MM.1S (cell line): ENCODE measurements at regions not wholly inside any gene's neighbourhood (a gene's known extent, or its start where the extent isn't known, plus 50 kb on each side); places are given as distances from the start of the nearest gene placed in this dataset.

Experiments
- DNase-seq: peaks from one replicate; pipeline ENCODE4 v3.0.0-alpha.2; 2015
- H2AFZ ChIP-seq: fragments of 300-600 bp; sonication (generic); 2 replicates; pipeline ENCODE4 v1.6.0; 2016; ENCODE audit warnings: antibody characterized with exemption, low read length
- H3F3A ChIP-seq: fragments of 300-600 bp; sonication (generic); 2 replicates; pipeline ENCODE4 v1.6.1; 2016; ENCODE audit warnings: mild to moderate bottlenecking, antibody characterized with exemption, low read length, moderate library complexity, mixed read lengths; ENCODE audit not compliant: insufficient read depth
- H3K27ac ChIP-seq: fragments of 300-600 bp; sonication (generic); 2 replicates; pipeline ENCODE4 v1.5.1; 2016; ENCODE audit warnings: mild to moderate bottlenecking, low read length
- H3K27me3 ChIP-seq: fragments of 300-600 bp; sonication (generic); replicated peaks from 2 replicates; pipeline ENCODE4 v1.6.0; 2016; ENCODE audit warnings: low read length; ENCODE audit not compliant: insufficient read depth
- H3K36me3 ChIP-seq: fragments of 300-600 bp; sonication (generic); replicated peaks from 2 replicates; pipeline ENCODE4 v1.6.1; 2016; ENCODE audit warnings: mild to moderate bottlenecking, low read length, mixed read lengths; ENCODE audit not compliant: insufficient read depth
- H3K4me1 ChIP-seq: fragments of 300-600 bp; sonication (generic); 2 replicates; pipeline ENCODE4 v1.6.1; 2016; ENCODE audit warnings: low read length, mixed read lengths
- H3K4me2 ChIP-seq: fragments of 300-600 bp; sonication (generic); 2 replicates; pipeline ENCODE4 v1.6.0; 2016; ENCODE audit warnings: low read depth, low read length
- H3K4me3 ChIP-seq: fragments of 300-600 bp; sonication (generic); 2 replicates; pipeline ENCODE4 v1.5.1; 2016; ENCODE audit warnings: low read length, mixed read lengths
- H3K79me2 ChIP-seq: fragments of 300-600 bp; sonication (generic); 2 replicates; pipeline ENCODE4 v1.6.1; 2016; ENCODE audit warnings: mixed run types, low read length, mixed read lengths
- H3K9ac ChIP-seq: fragments of 300-600 bp; sonication (generic); 2 replicates; pipeline ENCODE4 v1.6.1; 2016; ENCODE audit warnings: low read length, mixed read lengths
- H3K9me2 ChIP-seq: fragments of 300-600 bp; sonication (generic); replicated peaks from 2 replicates; pipeline ENCODE4 v1.6.1; 2016; ENCODE audit warnings: mild to moderate bottlenecking, low read length, mixed read lengths; ENCODE audit not compliant: insufficient read depth
- H3K9me3 ChIP-seq: fragments of 300-600 bp; sonication (generic); replicated peaks from 2 replicates; pipeline ENCODE4 v1.6.1; 2016; ENCODE audit warnings: mild to moderate bottlenecking, low read length, mixed read lengths; ENCODE audit not compliant: insufficient read depth
- H4K20me1 ChIP-seq: fragments of 300-600 bp; sonication (generic); 2 replicates; pipeline ENCODE4 v1.6.1; 2016; ENCODE audit warnings: mild to moderate bottlenecking, low read length, moderate library complexity, mixed read lengths; ENCODE audit not compliant: insufficient read depth
- EZH2 ChIP-seq: fragments of 300-600 bp; sonication (generic); optimal IDR thresholded peaks from 2 replicates; pipeline ENCODE3; 2017; ENCODE audit warnings: low read depth, mild to moderate bottlenecking, antibody characterized with exemption, low read length, mixed read lengths
- EZH2phosphoT487 ChIP-seq: fragments of 300-600 bp; sonication (generic); IDR thresholded peaks from 2 replicates; pipeline ENCODE4 v1.6.1; 2018; ENCODE audit warnings: antibody characterized with exemption, low read length
- TF ChIP-seq, protein P1 (sequence below): fragments of 300-600 bp; sonication (generic); IDR thresholded peaks from 2 replicates; pipeline ENCODE4 v1.5.1; 2016; ENCODE audit warnings: antibody characterized with exemption, low read length, mixed read lengths

DNA sequence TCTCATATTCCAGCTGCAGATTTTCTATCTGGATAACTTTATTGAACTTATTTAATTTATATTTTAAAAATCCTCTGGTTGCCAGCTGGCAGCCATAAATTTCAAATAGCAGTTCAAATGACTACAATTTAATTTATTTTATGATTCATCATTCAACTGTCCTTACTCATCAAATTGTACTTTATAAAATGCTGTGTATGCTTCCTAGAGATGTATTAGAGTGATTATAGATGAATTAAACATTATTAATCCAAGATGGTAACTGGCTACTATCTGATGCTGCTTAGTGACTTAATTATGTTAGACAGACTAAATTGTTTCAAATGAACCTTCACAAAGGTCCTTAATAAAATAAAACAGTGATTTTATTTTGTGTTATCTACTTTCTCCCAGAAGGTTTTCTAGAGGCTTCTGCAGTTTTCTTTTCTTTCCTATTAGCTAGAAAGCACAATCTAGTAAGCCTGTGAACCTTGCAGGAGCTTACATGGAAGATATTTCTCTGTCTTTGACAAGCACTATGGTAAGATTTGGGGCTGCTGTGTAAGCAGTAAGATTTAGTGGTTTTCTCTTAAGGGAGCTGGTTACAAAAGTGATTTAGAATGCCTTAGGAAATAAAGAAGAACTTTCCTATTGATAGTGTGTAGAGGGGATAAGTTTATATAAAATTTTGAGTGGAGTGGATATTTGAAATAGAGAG is 322.3 kb downstream of the FSIP2 start:
- Histone ChIP-seq H3K4me1 (no peaks in the 10 kb centered on the region), H3K4me3 (no peak overlapping the region), H3K27me3 (no peaks in the 10 kb centered on the region), H3K79me2 (no peaks in the 10 kb centered on the region), H3K9me3 (no peaks in the 10 kb centered on the region), H3K4me2 (no peak overlapping the region), H3F3A (no peaks in the 10 kb centered on the region), H3K9ac (no peak overlapping the region), H3K27ac (no peak overlapping the region), H3K9me2 (no peaks in the 10 kb centered on the region), H3K36me3 (no peaks in the 10 kb centered on the region), H2AFZ (no peak overlapping the region), H4K20me1 (no peaks in the 10 kb centered on the region)
- TF ChIP-seq EZH2phosphoT487 (no peak), EZH2 (no peak)
- TF ChIP-seq, protein P1, sequence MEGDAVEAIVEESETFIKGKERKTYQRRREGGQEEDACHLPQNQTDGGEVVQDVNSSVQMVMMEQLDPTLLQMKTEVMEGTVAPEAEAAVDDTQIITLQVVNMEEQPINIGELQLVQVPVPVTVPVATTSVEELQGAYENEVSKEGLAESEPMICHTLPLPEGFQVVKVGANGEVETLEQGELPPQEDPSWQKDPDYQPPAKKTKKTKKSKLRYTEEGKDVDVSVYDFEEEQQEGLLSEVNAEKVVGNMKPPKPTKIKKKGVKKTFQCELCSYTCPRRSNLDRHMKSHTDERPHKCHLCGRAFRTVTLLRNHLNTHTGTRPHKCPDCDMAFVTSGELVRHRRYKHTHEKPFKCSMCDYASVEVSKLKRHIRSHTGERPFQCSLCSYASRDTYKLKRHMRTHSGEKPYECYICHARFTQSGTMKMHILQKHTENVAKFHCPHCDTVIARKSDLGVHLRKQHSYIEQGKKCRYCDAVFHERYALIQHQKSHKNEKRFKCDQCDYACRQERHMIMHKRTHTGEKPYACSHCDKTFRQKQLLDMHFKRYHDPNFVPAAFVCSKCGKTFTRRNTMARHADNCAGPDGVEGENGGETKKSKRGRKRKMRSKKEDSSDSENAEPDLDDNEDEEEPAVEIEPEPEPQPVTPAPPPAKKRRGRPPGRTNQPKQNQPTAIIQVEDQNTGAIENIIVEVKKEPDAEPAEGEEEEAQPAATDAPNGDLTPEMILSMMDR, result no peak
- no peak for DNase-seq

DNA sequence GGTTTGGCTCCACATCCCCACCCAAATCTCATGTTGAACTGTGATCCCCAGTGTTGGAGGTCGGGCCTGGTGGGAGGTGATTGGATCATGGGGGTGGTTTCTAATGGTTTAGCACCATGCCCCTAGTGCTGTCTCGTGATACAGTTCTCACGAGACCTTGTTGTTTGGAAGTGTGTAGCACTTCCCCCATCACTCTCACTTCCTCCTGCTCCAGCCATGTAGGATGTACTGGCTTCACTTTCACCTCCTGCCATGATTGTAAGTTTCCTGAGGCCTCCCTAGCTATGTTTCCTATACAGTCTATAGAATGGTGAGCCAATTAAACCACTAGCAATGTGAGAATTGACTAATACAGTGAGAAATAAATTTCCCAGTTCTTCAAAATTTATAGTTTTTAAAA is 325.9 kb downstream of the FSIP2 start:
- Histone ChIP-seq H3K36me3 (no peaks in the 10 kb centered on the region), H3K27me3 (no peaks in the 10 kb centered on the region), H3K9me3 (no peaks in the 10 kb centered on the region), H3K9ac (no peak overlapping the region), H3F3A (no peaks in the 10 kb centered on the region), H3K4me2 (no peak overlapping the region), H3K4me1 (no peaks in the 10 kb centered on the region), H3K27ac (no peak overlapping the region), H3K79me2 (no peaks in the 10 kb centered on the region), H3K4me3 (no peak overlapping the region), H4K20me1 (no peaks in the 10 kb centered on the region), H3K9me2 (no peaks in the 10 kb centered on the region), H2AFZ (no peak overlapping the region)
- no peak for TF ChIP-seq EZH2
- no peak for TF ChIP-seq EZH2phosphoT487
- TF ChIP-seq, protein P1, result no peak
- DNase-seq, result no peak

DNA sequence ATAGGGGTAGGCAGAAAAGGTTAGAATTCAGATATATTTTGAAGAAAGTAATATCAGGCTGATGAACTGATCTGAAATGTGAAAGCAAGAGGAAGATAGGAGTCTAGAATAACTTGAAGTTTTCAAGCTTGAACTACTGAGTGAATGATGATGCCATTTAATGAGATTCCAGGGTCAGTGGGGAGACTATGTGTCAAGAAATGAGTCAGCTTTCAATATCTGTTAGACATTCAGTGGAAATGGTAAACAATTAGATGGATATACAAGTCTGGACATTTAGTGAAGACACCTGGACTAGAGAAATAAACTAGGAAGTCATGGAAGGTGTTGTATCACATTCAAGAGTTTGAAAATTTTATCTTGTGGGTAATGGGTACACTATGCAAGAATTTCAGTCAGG is 326.9 kb downstream of the FSIP2 start:
- H3K79me2 ChIP-seq, result no peaks in the 10 kb centered on the region
- no peak overlapping the region for H3K4me2 ChIP-seq
- no peaks in the 10 kb centered on the region for H3F3A ChIP-seq
- H3K27ac ChIP-seq, result no peak overlapping the region
- H3K36me3 ChIP-seq, result no peaks in the 10 kb centered on the region
- H3K9me3 ChIP-seq, result no peaks in the 10 kb centered on the region
- H2AFZ ChIP-seq, result no peak overlapping the region
- H3K4me3 ChIP-seq, result no peak overlapping the region
- no peaks in the 10 kb centered on the region for H3K4me1 ChIP-seq
- no peaks in the 10 kb centered on the region for H3K9me2 ChIP-seq
- no peaks in the 10 kb centered on the region for H3K27me3 ChIP-seq
- no peak for DNase-seq
- no peaks in the 10 kb centered on the region for H4K20me1 ChIP-seq
- no peak for TF ChIP-seq EZH2phosphoT487
- no peak for TF ChIP-seq EZH2
- TF ChIP-seq, protein P1, result no peak
- no peak overlapping the region for H3K9ac ChIP-seq
